ENCODE measurements at regions not wholly inside any gene's neighbourhood (a gene's known extent, or its start where the extent isn't known, plus 50 kb on each side); places are given as distances from the start of the nearest gene placed in this dataset.

GRCh38 chr13:63050287-63050686, 1634.6 kb upstream of the PCDH20 start:
- H3K9me3 ChIP-seq: no peaks in the 10 kb centered on the region
- H3K27ac ChIP-seq: no peak overlapping the region
- DNase-seq: no peak
- WGBS, 2 donors: 90 to 93% methylated on average over 5 of the region's 5 CpGs
- H3K27me3 ChIP-seq: no peaks in the 10 kb centered on the region
- H3K36me3 ChIP-seq: no peaks in the 10 kb centered on the region
- intact Hi-C loops (cut with DNase I): no loop called here
- TF ChIP-seq CTCF (IDR thresholded peaks at IDR 0.05) (no peak), POLR2A (IDR thresholded peaks at IDR 0.05) (no peak)
- no peaks in the 10 kb centered on the region for H3K4me1 ChIP-seq
- no peak overlapping the region for H3K4me3 ChIP-seq

- intact Hi-C loops (cut with DNase I): no loop called here
- TF ChIP-seq CTCF (IDR thresholded peaks at IDR 0.05) (no peak), POLR2A (IDR thresholded peaks at IDR 0.05) (no peak)
- Histone ChIP-seq H3K9me3 (no peaks in the 10 kb centered on the region), H3K27ac (no peak overlapping the region), H3K4me3 (no peak overlapping the region), H3K4me1 (no peaks in the 10 kb centered on the region), H3K27me3 (no peaks in the 10 kb centered on the region), H3K36me3 (no peaks in the 10 kb centered on the region)
- no peak for DNase-seq
Measured at GRCh38 chr13:63048653-63049052, 1633.0 kb upstream of the PCDH20 start.

- Histone ChIP-seq H3K9me3 (no peaks in the 10 kb centered on the region), H3K27ac (no peak overlapping the region), H3K27me3 (no peaks in the 10 kb centered on the region), H3K4me3 (no peak overlapping the region), H3K36me3 (no peaks in the 10 kb centered on the region), H3K4me1 (no peaks in the 10 kb centered on the region)
- no peak for TF ChIP-seq POLR2A (IDR thresholded peaks at IDR 0.05)
- TF ChIP-seq CTCF (IDR thresholded peaks at IDR 0.05): no peak
- 40 to 50% methylated on average over 6 of the region's 6 CpGs for WGBS, 2 donors
- intact Hi-C loops (cut with DNase I): no loop called here
- no peak for DNase-seq
Measured at GRCh38 chr13:63044589-63045313, 1629.1 kb upstream of the PCDH20 start.

- H3K9me3 ChIP-seq: no peaks in the 10 kb centered on the region
- H3K4me1 ChIP-seq: no peaks in the 10 kb centered on the region
- H3K36me3 ChIP-seq: no peaks in the 10 kb centered on the region
- no peak overlapping the region for H3K4me3 ChIP-seq
- WGBS, 2 donors: 22 to 46% methylated on average over 2 of the region's 2 CpGs
- no peak overlapping the region for H3K27ac ChIP-seq
- intact Hi-C loops (cut with DNase I): no loop called here
- H3K27me3 ChIP-seq: no peaks in the 10 kb centered on the region
- TF ChIP-seq POLR2A (IDR thresholded peaks at IDR 0.05) (no peak), CTCF (IDR thresholded peaks at IDR 0.05) (no peak)
- no peak for DNase-seq
Measured at GRCh38 chr13:63042686-63043085, 1627.0 kb upstream of the PCDH20 start.

GRCh38 chr13:63041640-63042414, 1626.2 kb upstream of the PCDH20 start:
- Histone ChIP-seq H3K27ac (no peak overlapping the region), H3K36me3 (no peaks in the 10 kb centered on the region), H3K4me1 (no peaks in the 10 kb centered on the region), H3K27me3 (no peaks in the 10 kb centered on the region), H3K9me3 (no peaks in the 10 kb centered on the region), H3K4me3 (no peak overlapping the region)
- TF ChIP-seq POLR2A (IDR thresholded peaks at IDR 0.05) (no peak), CTCF (IDR thresholded peaks at IDR 0.05) (no peak)
- 66 to 71% methylated on average over 4 of the region's 4 CpGs for WGBS, 2 donors
- intact Hi-C loops (cut with DNase I): no loop called here
- DNase-seq: no peak
